Breast epithelium (tissue), 3 donors: ENCODE measurements at regions not wholly inside any gene's neighbourhood (a gene's known extent, or its start where the extent isn't known, plus 50 kb on each side); places are given as distances from the start of the nearest gene placed in this dataset.

Source experiments
- CTCF ChIP-seq, 3 donors: fragments of 450-650 bp; IDR thresholded peaks; one replicate each; pipeline ENCODE4 v1.5.1; 2016 to 2017; ENCODE audit warnings: antibody characterized with exemption in 3 of 3, mild to moderate bottlenecking in 3 of 3, moderate library complexity in 3 of 3
- POLR2A ChIP-seq: fragments of 450-650 bp; IDR thresholded peaks from one replicate; pipeline ENCODE4 v1.6.1; 2016; ENCODE audit warnings: antibody characterized with exemption, mild to moderate bottlenecking, moderate library complexity
- POLR2AphosphoS5 ChIP-seq, 3 donors: sonication (generic); formaldehyde crosslinking; IDR thresholded peaks; one replicate each; pipeline ENCODE4 v1.6.1; 2017; ENCODE audit warnings: antibody characterized with exemption in 3 of 3

GRCh38 chr7:124443762-124444161 is 321.8 kb downstream of the GPR37 start:
- TF ChIP-seq CTCF (IDR thresholded peaks at IDR 0.05) (no peak), POLR2AphosphoS5 (IDR thresholded peaks at IDR 0.05) (no peak), POLR2A (no peak)
